Loucy (cell line): ENCODE measurements at regions not wholly inside any gene's neighbourhood (a gene's known extent, or its start where the extent isn't known, plus 50 kb on each side); places are given as distances from the start of the nearest gene placed in this dataset.

Source experiments
- H2AFZ ChIP-seq: fragments of 200-600 bp; sonication (generic); 2 replicates; pipeline ENCODE4 v1.6.0; 2016; ENCODE audit warnings: antibody characterized with exemption, mild to moderate bottlenecking, low read length, moderate library complexity
- H3F3A ChIP-seq: fragments of 200-600 bp; 2 replicates; pipeline ENCODE4 v1.6.0; 2016; ENCODE audit warnings: antibody characterized with exemption, low read depth, mild to moderate bottlenecking
- H3K27me3 ChIP-seq: fragments of 200-600 bp; sonication (generic); 2 replicates; pipeline ENCODE4 v1.6.1; 2014; ENCODE audit warnings: low read length, mild to moderate bottlenecking; ENCODE audit not compliant: insufficient read depth, poor library complexity, severe bottlenecking
- H3K36me3 ChIP-seq: fragments of 200-600 bp; sonication (generic); 2 replicates; pipeline ENCODE4 v1.6.1; 2016; ENCODE audit warnings: low read length; ENCODE audit not compliant: insufficient read depth
- H3K4me1 ChIP-seq: fragments of 200-600 bp; sonication (generic); 2 replicates; pipeline ENCODE4 v1.5.1; 2014; ENCODE audit warnings: low read length, mild to moderate bottlenecking; ENCODE audit not compliant: insufficient read depth, poor library complexity, severe bottlenecking
- H3K4me2 ChIP-seq: fragments of 200-600 bp; sonication (generic); 2 replicates; pipeline ENCODE4 v1.6.0; 2014; ENCODE audit warnings: antibody characterized with exemption, low read length, low read depth, mild to moderate bottlenecking; ENCODE audit not compliant: poor library complexity, severe bottlenecking
- H3K4me3 ChIP-seq: fragments of 200-600 bp; sonication (generic); 2 replicates; pipeline ENCODE4 v1.5.1; 2014; ENCODE audit warnings: low read length, mild to moderate bottlenecking, mixed read lengths; ENCODE audit not compliant: poor library complexity, severe bottlenecking
- H3K79me2 ChIP-seq: fragments of 200-600 bp; sonication (generic); 2 replicates; pipeline ENCODE4 v1.6.1; 2014; ENCODE audit warnings: low read length; ENCODE audit not compliant: insufficient read depth
- H3K9ac ChIP-seq: fragments of 200-600 bp; sonication (generic); 2 replicates; pipeline ENCODE4 v1.6.0; 2014; ENCODE audit warnings: mild to moderate bottlenecking, low read depth, low read length, moderate library complexity; ENCODE audit not compliant: poor library complexity, severe bottlenecking
- H3K9me2 ChIP-seq: fragments of 200-600 bp; sonication (generic); replicated peaks from 2 replicates; pipeline ENCODE4 v1.6.1; 2016; ENCODE audit warnings: low read depth, low read length, mixed read lengths
- H3K9me3 ChIP-seq: fragments of 200-600 bp; sonication (generic); 2 replicates; pipeline ENCODE4 v1.6.1; 2014; ENCODE audit warnings: mild to moderate bottlenecking, antibody characterized with exemption, low read length, low read depth; ENCODE audit not compliant: insufficient read depth
- H4K20me1 ChIP-seq: fragments of 200-600 bp; sonication (generic); 2 replicates; pipeline ENCODE4 v1.6.0; 2014; ENCODE audit warnings: antibody characterized with exemption, low read length, mild to moderate bottlenecking; ENCODE audit not compliant: insufficient read depth, poor library complexity, severe bottlenecking
- EZH2phosphoT487 ChIP-seq: fragments of 200-600 bp; IDR thresholded peaks from 2 replicates; pipeline ENCODE4 v1.6.1; 2018; ENCODE audit warnings: antibody characterized with exemption, mild to moderate bottlenecking, moderate library complexity, borderline replicate concordance
- TF ChIP-seq, protein P1 (sequence below): fragments of 200-600 bp; sonication (generic); conservative IDR thresholded peaks from 2 replicates; pipeline ENCODE4 v1.5.1; 2014; ENCODE audit warnings: mild to moderate bottlenecking, antibody characterized with exemption, low read length

GRCh38 chr5:37966291-37966690 is 126.5 kb upstream of the GDNF start:
- Histone ChIP-seq H3K4me2 (no peak overlapping the region), H3K4me3 (no peak overlapping the region), H3K9ac (no peak overlapping the region), H3F3A (no peaks in the 10 kb centered on the region), H4K20me1 (no peaks in the 10 kb centered on the region), H3K79me2 (no peaks in the 10 kb centered on the region), H3K36me3 (no peaks in the 10 kb centered on the region), H3K4me1 (no peaks in the 10 kb centered on the region), H3K9me3 (no peaks in the 10 kb centered on the region), H3K27me3 (no peaks in the 10 kb centered on the region), H2AFZ (no peak overlapping the region), H3K9me2 (no peaks in the 10 kb centered on the region)
- no peak for TF ChIP-seq EZH2phosphoT487
- TF ChIP-seq, protein P1, sequence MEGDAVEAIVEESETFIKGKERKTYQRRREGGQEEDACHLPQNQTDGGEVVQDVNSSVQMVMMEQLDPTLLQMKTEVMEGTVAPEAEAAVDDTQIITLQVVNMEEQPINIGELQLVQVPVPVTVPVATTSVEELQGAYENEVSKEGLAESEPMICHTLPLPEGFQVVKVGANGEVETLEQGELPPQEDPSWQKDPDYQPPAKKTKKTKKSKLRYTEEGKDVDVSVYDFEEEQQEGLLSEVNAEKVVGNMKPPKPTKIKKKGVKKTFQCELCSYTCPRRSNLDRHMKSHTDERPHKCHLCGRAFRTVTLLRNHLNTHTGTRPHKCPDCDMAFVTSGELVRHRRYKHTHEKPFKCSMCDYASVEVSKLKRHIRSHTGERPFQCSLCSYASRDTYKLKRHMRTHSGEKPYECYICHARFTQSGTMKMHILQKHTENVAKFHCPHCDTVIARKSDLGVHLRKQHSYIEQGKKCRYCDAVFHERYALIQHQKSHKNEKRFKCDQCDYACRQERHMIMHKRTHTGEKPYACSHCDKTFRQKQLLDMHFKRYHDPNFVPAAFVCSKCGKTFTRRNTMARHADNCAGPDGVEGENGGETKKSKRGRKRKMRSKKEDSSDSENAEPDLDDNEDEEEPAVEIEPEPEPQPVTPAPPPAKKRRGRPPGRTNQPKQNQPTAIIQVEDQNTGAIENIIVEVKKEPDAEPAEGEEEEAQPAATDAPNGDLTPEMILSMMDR = no peak

DNA sequence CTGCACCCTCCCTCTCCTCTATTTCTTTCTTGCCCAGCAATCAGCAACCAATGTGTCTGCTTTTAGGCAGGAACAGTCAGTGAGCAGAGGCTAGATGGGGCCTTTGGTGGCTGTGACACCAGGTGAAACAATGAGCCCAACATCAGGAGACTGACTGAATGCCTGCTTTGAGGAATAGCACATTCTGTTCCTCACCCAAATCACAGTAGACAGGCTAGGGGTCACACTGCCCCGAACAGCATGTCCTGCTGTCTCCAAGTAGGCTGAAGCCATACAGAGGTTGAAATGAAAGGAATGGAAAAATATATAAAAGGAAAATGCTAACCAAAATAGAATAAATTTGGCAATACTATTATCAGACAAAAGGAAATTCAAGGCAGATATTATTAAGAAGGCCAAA is 122.5 kb upstream of the GDNF start:
- Histone ChIP-seq H3K4me3 (no peak overlapping the region), H4K20me1 (no peaks in the 10 kb centered on the region), H3K9ac (no peak overlapping the region), H3K9me2 (no peaks in the 10 kb centered on the region), H3K4me1 (no peaks in the 10 kb centered on the region), H3K27me3 (no peaks in the 10 kb centered on the region), H3K36me3 (no peaks in the 10 kb centered on the region), H3F3A (no peaks in the 10 kb centered on the region), H2AFZ (no peak overlapping the region), H3K4me2 (no peak overlapping the region), H3K9me3 (peaks cover 7% of the 10 kb centered on the region; the same call in 1 of the 2 replicates), H3K79me2 (no peaks in the 10 kb centered on the region)
- TF ChIP-seq, protein P1 = no peak
- TF ChIP-seq EZH2phosphoT487 = no peak

DNA sequence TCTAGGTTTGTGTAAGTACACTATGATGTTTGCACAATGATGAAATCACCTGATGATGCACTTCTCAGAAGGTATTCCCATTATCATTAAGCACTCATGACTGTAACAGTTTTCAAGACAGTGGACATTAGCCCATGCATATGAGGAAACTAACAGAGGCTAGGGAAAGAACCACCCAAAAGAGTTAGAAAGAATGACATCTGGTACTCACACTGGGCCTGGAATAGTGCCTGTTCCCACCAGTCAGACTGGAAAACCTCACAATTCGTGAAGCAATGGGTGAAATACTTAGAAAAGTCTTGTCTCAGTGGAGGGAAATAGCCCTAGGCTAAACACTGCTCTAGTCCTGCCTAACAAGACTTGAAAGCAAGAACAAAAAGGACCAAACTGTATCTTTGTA is 117.4 kb upstream of the GDNF start:
- H3K9me3 ChIP-seq = peaks cover 7% of the 10 kb centered on the region; the same call in 1 of the 2 replicates
- no peak overlapping the region for H3K4me3 ChIP-seq
- H3K4me1 ChIP-seq = no peaks in the 10 kb centered on the region
- H3K27me3 ChIP-seq = no peaks in the 10 kb centered on the region
- no peaks in the 10 kb centered on the region for H3K79me2 ChIP-seq
- no peak overlapping the region for H3K9ac ChIP-seq
- no peaks in the 10 kb centered on the region for H3K9me2 ChIP-seq
- H3K4me2 ChIP-seq = no peak overlapping the region
- no peaks in the 10 kb centered on the region for H3F3A ChIP-seq
- H3K36me3 ChIP-seq = no peaks in the 10 kb centered on the region
- TF ChIP-seq EZH2phosphoT487 = no peak
- TF ChIP-seq, protein P1 = no peak
- no peaks in the 10 kb centered on the region for H4K20me1 ChIP-seq
- H2AFZ ChIP-seq = no peak overlapping the region
